ENCODE measurements at regions not wholly inside any gene's neighbourhood (a gene's known extent, or its start where the extent isn't known, plus 50 kb on each side); places are given as distances from the start of the nearest gene placed in this dataset.
"Not testable (repeated sequence)": the region's sequence is repeated elsewhere in the genome, so short reads cannot be mapped to it uniquely, and the experiment has no call there.

DNA sequence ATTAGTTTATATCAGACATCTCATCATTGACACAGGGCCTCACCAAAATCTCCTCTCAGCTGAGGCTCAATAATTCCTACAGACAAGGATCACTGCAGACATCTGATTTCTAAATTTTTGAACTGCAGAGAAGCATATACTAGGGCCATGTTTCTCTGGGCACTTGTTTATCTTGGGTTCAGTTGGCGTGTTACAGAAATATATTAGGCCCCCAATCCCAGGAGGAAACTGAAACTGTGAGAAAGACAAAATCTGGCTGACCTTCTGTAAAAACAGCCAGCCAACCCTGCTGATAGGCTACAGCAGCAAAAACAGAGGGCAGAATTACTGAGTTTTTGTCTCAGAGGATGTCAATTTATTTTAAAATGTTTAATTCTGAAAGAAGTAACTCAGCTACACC is 634.6 kb downstream of the ETNK1 start:
- no peak for DNase-seq (ENCODE audit: low spot score)

DNA sequence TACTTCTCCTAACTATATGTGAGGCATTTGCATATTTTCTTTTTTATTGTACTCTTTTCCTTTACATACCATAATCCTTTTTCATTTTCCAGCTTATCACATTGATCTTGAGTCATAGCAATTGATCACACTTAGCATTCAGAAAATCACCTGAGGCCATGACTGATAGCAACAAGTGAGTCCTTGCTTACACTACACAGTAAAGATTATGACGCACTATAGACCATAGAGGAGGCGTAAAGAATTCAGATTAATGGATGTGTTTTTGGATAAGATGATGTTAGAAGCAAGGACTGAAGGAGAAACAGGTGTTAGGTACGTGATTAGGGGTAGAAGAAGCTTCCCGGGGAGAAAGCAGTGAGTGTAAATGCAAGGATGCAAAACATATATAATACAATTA is 637.7 kb downstream of the ETNK1 start:
- DNase-seq (ENCODE audit: low spot score) = no peak

DNA sequence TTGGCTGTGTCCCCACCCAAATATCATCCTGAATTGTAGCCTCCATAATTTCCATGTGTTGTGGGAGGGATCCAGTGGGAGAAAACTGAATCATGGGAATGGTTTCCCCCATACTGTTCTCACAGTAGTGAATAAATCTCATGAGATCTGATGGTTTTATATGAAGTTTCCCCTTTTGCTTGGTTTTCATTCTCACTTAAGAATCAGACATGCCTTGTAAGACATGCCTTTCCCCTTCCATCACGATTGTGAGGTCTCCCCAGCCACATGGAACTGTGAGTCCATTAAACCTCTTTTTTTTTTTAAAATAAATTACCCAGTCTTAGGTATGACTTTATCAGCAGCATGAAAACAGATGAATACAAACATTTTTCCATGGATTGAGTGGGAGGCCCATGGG is 652.9 kb downstream of the ETNK1 start:
- no peak for DNase-seq (ENCODE audit: low spot score)

DNA sequence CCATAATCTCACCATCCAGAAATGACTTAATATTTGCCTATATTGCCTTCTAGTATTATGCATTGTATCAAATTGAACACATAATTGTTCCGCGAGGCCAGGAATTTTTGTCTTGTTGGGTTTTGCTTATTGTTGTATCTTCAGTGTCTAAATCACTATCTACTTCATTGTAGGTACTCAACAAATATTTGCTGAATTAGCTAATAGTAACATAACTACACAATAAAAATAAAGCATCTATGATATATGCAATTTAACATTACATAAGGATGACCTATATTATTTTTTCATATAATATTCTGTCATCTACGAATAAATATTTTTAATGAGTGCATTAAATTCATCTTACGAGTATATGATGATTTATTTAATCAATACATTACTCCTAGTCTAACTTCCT is 656.3 kb downstream of the ETNK1 start:
- no peak for DNase-seq (ENCODE audit: low spot score)

DNA sequence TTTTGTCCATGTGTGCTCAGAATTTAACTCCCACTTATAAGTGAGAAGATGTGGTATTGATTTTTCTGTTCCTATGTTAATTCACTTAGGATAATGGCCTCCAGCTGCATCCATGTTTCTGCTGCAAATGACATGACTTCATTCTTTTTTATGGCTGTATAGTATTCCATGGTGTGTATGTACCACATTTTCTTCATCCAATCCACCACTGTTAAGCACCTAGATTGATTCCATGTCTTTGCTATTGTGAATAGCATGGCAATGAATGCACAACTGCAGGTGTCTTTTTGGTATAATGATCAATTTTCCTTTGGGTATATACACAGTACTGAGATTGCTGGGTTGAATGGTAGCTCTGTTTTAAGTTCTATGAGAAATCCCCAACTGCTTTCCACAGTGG is 657.7 kb downstream of the ETNK1 start:
- DNase-seq (ENCODE audit: low spot score) = no peak

DNA sequence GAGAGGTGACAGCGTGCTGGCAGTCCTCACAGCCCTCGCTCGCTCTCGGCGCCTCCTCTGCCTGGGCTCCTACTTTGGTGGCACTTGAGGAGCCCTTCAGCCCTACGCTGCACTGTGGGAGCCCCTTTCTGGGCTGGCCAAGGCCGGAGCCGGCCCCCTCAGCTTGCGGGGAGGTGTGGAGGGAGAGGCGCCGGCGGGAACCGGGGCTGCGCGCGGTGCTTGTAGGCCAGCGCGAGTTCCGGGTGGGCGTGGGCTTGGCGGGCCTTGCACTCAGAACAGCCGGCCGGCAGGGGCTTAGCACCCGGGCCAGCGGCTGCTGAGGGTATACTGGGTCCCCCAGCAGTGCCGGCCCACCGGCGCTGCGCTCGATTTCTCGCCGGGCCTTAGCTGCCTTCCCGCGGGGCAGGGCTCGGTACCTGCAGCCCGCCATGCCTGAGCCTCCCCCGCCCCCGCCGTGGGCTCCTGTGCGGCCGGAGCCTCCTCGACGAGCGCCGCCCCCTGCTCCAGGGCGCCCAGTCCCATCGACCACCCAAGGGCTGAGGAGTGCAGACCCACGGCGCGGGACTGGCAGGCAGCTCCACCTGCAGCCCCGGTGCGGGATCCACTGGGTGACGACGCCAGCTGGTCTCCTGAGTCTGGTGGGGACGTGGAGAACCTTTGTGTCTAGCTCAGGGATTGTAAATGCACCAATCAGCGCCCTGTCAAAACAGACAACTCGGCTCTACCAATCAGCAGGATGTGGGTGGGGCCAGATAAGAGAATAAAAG is 661.0 kb downstream of the ETNK1 start:
- not testable (repeated sequence) for DNase-seq (ENCODE audit: low spot score)

DNA sequence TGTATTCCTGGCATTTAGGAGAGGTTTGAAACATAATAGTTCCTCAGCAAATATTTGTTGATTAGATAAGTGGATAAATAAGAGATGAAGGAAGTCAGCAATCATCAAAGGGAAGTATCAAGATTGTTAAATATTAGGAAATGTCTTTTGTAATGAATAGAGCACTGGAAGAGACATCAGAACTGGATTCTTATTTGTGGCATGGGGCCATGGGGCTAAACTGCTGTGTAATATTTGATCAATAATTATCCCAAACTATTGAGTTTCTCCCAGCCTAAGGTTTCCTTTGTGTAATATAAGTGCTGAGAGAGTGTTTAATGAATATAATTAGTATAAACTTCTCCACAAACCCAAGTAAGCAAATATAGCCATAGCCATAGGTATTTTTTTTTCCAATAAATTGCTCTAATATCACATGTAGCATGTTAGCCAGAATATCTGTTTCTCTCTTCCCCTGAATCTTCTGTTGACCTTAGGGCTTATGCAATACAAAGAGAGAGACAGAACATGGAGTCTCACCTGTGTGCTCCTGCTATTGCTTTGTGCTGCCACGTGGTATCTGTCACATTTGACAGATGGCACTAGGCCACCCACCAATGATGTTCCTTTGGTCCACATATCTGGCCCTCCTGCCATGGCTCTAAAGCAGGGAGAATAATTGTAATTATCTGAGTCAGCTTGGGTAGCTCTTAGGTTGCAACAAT is 658.7 kb downstream of the SOX5 start:
- DNase-seq (ENCODE audit: low spot score) = no peak

DNA sequence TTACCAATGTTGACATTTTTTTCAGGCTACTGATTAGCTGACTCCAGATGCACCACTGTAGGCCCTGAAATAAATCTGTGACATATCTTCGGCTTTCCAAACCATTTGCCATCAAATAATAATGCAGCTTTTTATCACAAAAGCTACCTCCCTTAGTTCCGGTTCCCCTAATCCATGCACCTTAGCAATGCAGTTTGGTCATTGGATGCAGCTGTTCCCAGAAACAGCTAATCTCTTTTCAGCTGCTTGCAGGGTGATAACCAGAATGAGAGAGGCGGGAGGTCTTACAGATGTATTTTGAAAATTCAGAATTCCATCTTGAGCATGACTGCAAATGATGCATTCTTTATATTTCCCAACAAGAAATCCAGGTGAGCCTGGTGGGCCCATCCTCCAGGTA is 646.2 kb downstream of the SOX5 start:
- DNase-seq (ENCODE audit: low spot score) = no peak

DNA sequence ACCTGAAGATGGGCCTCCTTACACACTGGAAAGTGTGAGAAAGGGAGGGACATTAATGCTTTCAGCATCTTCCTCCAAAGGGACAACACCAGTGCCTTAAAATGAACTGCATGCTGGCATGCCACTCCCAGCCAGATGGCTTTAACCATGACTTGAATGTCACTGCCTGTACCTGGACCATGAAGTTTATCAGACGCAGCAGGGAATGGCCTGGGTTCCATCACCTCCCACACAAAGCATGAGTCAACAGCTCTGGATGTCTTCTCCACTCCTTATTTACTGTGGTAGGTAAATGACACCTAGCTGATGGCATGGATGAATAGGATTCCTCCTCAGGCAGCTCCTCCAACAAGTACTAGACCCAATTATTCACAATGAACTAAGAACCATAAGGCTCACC is 645.6 kb downstream of the SOX5 start:
- no peak for DNase-seq (ENCODE audit: low spot score)

DNA sequence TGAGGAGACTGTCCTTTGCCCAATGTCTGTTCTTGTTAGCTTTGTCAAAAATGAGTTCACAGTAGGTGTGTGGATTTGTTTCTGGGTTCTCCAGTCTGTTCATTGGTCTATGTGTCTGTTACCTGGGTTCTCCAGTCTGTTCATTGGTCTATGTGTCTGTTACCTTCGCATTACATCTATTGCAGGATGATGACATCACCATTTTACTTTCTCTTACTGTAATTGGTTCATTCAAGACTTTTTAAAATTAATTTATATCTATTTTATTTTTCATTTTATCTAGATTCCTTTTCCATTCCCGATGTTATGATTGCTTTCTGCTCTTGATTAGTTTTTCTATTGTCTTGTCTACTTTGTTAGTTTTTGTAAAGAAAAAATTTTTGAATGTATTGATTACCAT is 615.5 kb downstream of the SOX5 start:
- DNase-seq (ENCODE audit: low spot score) = no peak

DNA sequence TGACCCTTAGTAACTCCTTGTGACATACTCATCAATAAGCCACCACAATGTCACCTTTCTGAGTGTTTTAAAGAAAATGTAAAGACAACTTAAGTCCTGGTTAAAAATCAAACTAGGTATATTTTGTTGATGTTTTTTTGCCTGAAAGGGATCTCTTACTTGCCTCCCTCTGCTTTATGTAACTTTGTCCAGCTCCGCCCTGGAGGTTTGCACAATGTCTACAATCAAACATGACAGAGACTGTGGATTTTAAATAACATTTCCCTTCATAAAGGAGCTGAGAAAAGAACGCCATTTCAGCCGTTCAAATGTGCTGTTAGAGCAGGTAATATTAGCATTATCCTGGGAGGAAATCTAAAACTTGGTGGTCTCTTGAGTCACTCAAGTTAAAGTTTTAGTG is 613.9 kb downstream of the SOX5 start:
- no peak for DNase-seq (ENCODE audit: low spot score)

DNA sequence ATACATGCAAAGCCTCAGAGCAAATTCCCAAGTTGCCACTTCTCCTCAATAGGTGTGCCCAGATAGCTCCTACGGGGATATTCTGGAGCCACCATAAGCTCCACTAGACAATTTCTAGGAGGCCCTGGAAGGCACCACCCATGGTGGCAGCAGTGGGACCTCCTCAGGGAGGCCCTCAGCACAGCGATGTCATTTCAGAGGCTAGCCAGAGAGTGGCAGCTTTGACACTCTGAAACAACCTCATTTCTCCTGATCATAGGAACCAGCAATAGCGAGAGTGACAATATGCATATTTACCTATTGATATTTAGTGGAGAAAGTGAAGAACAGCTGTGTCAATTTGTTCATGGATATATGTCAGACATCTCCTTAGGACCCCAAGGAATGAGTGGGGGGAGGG is 612.3 kb downstream of the SOX5 start:
- DNase-seq (ENCODE audit: low spot score) = no peak

DNA sequence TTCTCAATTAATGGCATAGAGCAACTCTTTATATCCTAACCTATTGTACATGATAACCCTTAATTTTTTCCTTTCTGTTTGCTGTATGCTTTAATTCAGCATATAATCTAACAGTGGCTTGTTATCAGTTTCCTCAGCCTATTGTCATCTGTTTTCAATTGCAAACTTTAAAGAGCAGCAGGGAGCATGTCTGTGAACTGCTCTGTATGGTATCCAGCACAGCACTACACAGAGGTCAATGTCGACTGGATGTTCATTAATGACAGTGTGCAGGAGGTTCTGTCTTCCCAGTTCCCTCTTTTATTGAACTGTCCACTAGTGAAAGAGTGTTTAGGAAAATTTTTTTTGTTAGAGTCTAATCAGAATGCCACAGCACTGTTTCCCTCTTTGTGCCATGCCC is 609.1 kb downstream of the SOX5 start:
- DNase-seq (ENCODE audit: low spot score) = no peak

DNA sequence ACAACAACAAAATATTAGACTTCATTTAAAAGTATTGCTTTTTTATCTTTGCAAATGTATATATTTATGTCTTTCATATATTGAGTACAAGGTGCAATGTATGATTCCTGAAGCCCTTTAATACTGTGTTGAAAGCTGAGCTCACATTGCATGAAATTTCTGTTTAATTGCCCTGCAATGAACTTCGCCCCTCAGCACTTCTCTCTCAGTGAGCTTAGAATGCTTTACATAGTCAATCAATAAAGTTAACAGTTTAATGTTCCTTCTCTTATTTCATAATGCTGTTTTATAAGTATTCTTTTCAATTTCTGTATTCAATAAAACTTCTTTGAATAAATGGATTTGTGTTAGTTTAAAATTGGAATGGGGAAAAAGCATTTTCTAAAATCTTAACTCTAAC is 607.1 kb downstream of the SOX5 start:
- no peak for DNase-seq (ENCODE audit: low spot score)

DNA sequence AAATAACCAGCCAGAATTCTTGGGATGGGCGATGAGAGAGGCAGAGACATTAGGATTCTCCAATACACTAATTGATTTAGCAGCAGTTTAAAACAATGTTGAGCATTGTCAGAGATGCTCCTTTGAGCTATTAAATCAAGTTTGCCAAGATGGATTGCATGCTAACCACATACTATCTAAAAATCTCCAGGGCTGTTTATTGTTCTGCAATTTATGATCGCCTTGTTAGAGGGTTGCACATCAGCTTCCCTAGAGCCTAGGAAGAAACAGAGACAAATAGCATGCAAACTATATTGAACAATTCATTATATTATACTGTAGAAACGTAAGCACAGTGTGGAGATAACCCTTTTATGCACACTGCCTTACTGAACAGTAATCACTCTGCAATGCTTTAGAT is 599.9 kb downstream of the SOX5 start:
- DNase-seq (ENCODE audit: low spot score) = no peak

DNA sequence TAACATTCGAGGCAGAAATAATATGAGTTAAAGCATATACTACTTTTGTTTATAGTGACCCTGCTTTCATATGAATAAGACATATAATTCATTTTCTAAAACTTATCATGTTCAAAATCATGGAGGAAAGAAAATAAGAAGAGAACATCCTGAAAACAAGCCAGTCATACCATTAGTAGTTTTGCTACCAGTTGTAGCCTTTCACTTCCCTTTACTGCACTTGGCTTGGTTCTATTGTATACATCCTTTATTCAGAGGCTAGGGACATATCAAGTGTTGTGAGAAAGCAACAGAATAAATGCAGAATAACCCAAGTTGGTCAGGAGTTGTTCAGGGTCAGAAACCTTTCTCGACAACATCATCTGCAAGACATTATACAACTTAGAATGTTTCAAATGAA is 598.7 kb downstream of the SOX5 start:
- DNase-seq (ENCODE audit: low spot score) = no peak

DNA sequence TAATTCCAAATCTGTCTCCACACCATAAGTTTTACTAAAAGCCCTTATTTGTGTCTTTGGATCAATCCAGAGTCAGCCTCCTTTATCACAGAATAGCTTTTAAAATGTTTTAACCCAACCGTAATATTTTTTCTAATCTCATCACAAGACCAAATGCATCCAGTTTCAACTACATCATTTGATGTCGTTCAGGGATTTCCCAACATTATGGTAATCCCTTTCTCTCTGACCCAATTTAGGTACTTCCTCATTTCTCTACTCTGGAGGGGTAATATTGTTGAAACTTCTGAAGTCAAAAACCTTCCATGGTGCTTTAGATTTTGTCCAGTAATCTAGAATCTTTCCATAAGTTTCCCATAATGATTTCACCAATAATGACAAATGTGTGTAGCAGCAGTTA is 596.8 kb downstream of the SOX5 start:
- no peak for DNase-seq (ENCODE audit: low spot score)

DNA sequence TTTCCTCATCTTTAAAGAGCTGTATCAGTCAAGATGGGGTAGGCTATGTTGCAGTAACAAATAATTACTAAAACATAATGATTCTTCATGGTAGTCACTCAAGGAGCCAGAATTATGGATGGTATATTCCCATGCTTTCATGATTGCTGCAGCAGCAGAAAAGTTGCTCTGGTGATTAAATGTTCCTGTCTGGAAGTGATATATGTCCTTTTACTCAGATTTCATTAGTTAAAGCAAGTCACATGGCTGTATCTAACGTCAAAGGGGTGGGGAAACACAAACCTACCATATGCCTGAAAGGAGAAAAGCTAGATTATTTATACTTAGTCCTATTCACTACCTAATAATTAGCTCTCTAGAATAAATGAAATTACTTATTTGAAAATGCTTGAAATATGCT is 594.7 kb downstream of the SOX5 start:
- no peak for DNase-seq (ENCODE audit: low spot score)

DNA sequence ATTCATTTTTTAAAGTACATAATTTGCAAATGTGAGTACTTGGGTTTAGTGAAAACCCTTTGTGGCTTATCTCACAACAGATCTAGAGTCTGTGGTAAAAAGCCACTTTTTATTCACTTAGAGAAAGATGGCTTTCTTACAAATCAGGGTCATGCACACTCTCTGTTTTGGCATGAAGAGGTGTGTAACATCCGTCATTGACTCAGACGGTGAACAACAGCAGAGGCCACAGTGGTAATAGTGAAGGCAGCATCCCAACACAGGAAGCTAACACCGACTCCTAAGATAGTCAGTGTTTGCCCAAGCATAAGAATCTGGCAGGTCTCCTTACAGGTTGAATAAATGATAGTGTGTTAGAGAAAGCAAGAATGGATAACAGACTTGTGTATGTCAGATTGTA is 593.0 kb downstream of the SOX5 start:
- no peak for DNase-seq (ENCODE audit: low spot score)

DNA sequence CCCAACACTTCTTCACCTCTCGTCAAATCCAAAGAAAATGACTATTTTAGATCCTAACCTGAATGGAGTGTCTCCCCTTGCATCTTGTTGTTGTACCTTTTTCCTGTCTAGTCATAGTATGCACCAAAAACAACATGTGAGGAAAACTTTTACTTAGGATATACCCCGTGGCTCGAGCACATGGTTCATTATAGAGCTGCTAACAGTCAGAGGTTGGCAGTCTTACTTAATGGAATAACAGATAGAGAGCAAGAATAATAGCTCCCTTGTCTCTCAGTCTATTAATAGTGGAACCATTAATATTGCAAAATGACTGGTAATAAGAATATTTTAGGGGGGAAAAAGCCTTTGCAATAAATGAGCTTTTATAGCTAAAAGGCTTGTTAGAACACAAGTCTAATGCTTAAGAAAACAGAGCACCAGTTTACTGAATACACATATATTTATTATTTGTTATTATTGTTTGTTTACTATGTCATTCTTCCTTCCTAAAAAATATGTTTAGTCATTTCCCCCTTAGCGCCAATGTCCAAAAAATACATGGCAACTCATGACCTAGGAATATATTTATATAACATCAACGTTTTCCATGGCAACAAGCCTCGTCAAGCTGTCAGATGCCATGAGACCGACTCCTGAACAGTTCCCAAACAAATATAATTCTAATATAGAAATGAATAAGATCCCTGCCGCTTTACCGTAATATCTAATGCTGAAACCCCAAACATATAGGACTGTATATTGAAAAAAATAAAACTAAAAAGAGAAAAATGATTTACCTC is 592.4 kb downstream of the SOX5 start:
- no peak for DNase-seq (ENCODE audit: low spot score)

DNA sequence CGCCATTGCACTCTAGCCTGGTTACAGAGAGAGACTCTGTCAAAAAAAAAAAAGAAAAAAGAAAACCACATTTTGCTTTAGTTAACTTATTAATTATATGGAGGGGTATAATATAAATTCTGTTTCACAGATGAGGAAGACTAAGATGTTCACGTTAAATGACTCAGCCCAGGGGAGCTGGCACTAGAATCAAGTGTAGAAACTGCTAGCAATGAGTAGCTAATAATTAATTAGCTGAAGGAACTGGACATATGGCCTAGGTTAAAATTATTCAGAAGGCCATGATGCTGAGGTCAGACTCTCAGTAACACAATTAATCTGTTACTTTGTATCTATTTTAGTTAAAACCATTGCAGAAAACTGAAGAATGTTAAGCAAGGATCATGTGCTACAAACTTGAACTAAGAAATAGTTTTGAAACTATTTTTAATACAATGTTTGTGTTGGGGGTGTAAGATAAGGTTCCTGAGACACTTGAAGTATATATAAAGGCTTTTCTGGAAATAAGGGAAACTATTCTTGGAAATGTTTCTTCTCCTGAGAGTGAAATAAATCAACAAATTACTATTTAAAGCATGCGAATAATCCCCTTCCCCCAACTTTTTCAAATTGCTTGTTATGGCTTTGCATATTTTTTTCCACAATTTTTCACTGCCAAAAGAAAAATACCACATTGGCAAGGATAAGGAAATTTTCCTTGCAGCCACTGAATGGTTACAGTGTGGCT is 589.3 kb downstream of the SOX5 start:
- DNase-seq (ENCODE audit: low spot score) = no peak

DNA sequence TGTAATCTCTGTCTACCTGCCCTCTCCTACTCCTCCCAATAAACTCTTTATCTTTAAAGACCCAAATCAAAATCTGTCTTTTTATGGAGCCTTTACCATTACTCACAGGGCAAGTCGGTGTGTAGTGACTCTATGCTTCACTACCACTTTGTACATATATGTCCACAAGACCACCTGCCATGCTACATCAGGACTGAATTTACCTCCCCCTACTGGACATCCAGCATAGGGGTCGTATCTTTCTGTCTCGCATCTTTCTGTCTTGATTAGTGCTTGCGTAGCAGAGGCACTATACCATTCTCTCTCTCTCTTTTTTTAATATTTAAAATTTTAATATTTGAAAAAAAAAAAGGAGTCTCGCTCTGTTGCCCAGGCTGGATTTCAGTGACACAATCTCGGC is 587.5 kb downstream of the SOX5 start:
- no peak for DNase-seq (ENCODE audit: low spot score)

DNA sequence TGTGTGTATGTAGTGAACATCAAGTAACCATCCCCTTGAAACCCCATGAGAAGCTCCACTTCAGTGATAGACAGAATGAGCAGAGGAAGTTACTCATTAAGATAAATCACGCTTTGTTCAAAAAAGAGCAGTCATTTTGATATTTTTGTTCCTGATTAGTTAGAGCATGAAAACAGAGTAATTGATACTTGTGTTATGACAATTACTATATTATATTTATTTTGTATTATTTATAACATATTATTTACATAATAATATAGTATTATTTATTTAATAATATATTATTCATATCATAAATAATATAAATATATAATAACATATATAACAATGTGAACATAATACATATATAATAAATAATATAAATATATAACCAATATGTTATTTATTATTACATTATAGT is 580.9 kb downstream of the SOX5 start:
- no peak for DNase-seq (ENCODE audit: low spot score)

Measured in kidney capillary endothelial cell (primary cell).